COLO668 (cell line): ENCODE measurements at regions not wholly inside any gene's neighbourhood (a gene's known extent, or its start where the extent isn't known, plus 50 kb on each side); places are given as distances from the start of the nearest gene placed in this dataset.

Experiments
- DNase-seq: peaks from one replicate; lab custom pipeline; 2025; ENCODE audit not compliant: unreplicated experiment; lab: John Stamatoyannopoulos, UW

GRCh38 chr7:119374436-119374835 is 898.5 kb upstream of the KCND2 start:
- no peak for DNase-seq

GRCh38 chr7:119377861-119378260 is 895.1 kb upstream of the KCND2 start:
- no peak for DNase-seq

GRCh38 chr7:119382726-119383125 is 890.2 kb upstream of the KCND2 start:
- DNase-seq, result no peak

- no peak for DNase-seq
These were observed 878.0 kb upstream of the KCND2 start for GRCh38 chr7:119395024-119395423.

- DNase-seq, result no peak
These were observed 875.8 kb upstream of the KCND2 start for GRCh38 chr7:119397156-119397555.

- no peak for DNase-seq
These were observed 864.4 kb upstream of the KCND2 start for GRCh38 chr7:119408596-119408995.

- DNase-seq, result no peak
These were observed 859.6 kb upstream of the KCND2 start for GRCh38 chr7:119413314-119413805.

- no peak for DNase-seq
These were observed 857.3 kb upstream of the KCND2 start for GRCh38 chr7:119415682-119416081.

GRCh38 chr7:119421657-119422056 is 851.3 kb upstream of the KCND2 start:
- DNase-seq, result no peak

- DNase-seq, result no peak
These were observed 836.1 kb upstream of the KCND2 start for GRCh38 chr7:119436882-119437281.

GRCh38 chr7:119438315-119438714 is 834.7 kb upstream of the KCND2 start:
- no peak for DNase-seq

- DNase-seq, result no peak
These were observed 833.8 kb upstream of the KCND2 start for GRCh38 chr7:119439192-119439591.

- no peak for DNase-seq
These were observed 820.6 kb upstream of the KCND2 start for GRCh38 chr7:119452401-119452800.

GRCh38 chr7:119465798-119466305 is 807.1 kb upstream of the KCND2 start:
- DNase-seq, result no peak

GRCh38 chr7:119472408-119473038 is 800.5 kb upstream of the KCND2 start:
- DNase-seq, result peak; percentile 79

GRCh38 chr7:119482209-119482608 is 790.8 kb upstream of the KCND2 start:
- DNase-seq, result peak; percentile 10

GRCh38 chr7:119482671-119483070 is 790.3 kb upstream of the KCND2 start:
- no peak for DNase-seq

- DNase-seq, result no peak
These were observed 789.6 kb upstream of the KCND2 start for GRCh38 chr7:119483364-119483763.

- no peak for DNase-seq
These were observed 758.6 kb upstream of the KCND2 start for GRCh38 chr7:119514326-119514725.

GRCh38 chr7:119515214-119515613 is 757.8 kb upstream of the KCND2 start:
- DNase-seq, result no peak

GRCh38 chr7:119515962-119516361 is 757.0 kb upstream of the KCND2 start:
- no peak for DNase-seq

GRCh38 chr7:119522263-119522662 is 750.7 kb upstream of the KCND2 start:
- DNase-seq, result no peak

- no peak for DNase-seq
These were observed 750.3 kb upstream of the KCND2 start for GRCh38 chr7:119522698-119523097.
